ENCODE measurements at regions not wholly inside any gene's neighbourhood (a gene's known extent, or its start where the extent isn't known, plus 50 kb on each side); places are given as distances from the start of the nearest gene placed in this dataset.

- intact Hi-C loops (cut with DNase I) = no loop called here
- H3K9me3 ChIP-seq = no peaks in the 10 kb centered on the region
- H3K36me3 ChIP-seq = no peaks in the 10 kb centered on the region
- no peak for DNase-seq (ENCODE audit: extremely low spot score)
- no peaks in the 10 kb centered on the region for H3K27me3 ChIP-seq
- H3K4me3 ChIP-seq = no peak overlapping the region
- no peak overlapping the region for H3K27ac ChIP-seq (replicated peaks in 1 of 4)
- H3K4me1 ChIP-seq = peaks cover 0 to 6% (median 0%) of the 10 kb centered on the region in 4 donors
- WGBS = 53% methylated on average over 2 of the region's 2 CpGs
- TF ChIP-seq POLR2A (IDR thresholded peaks at IDR 0.05; ENCODE audit: low read depth) = no peak
- TF ChIP-seq EP300 (IDR thresholded peaks at IDR 0.05) = no peak
- no peak for TF ChIP-seq POLR2AphosphoS5 (IDR thresholded peaks at IDR 0.05)
- TF ChIP-seq CTCF (IDR thresholded peaks at IDR 0.05) = no peak
Observed at GRCh38 chr7:113764401-113765035, 154.3 kb downstream of the PPP1R3A start.

GRCh38 chr7:113763226-113763625 lies 155.6 kb downstream of the PPP1R3A start:
- no peaks in the 10 kb centered on the region for H3K36me3 ChIP-seq
- H3K27ac ChIP-seq (replicated peaks in 1 of 4) = no peak overlapping the region
- 50% methylated on average over 3 of the region's 3 CpGs for WGBS
- TF ChIP-seq CTCF (IDR thresholded peaks at IDR 0.05) (no peak), POLR2A (IDR thresholded peaks at IDR 0.05; ENCODE audit: low read depth) (no peak), EP300 (IDR thresholded peaks at IDR 0.05) (no peak), POLR2AphosphoS5 (IDR thresholded peaks at IDR 0.05) (no peak)
- intact Hi-C loops (cut with DNase I) = no loop called here
- H3K4me1 ChIP-seq = peaks cover 0 to 1% (median 0%) of the 10 kb centered on the region in 4 donors
- no peak overlapping the region for H3K4me3 ChIP-seq
- no peak for DNase-seq (ENCODE audit: extremely low spot score)
- no peaks in the 10 kb centered on the region for H3K27me3 ChIP-seq
- peaks cover 0 to 4% (median 0%) of the 10 kb centered on the region in 4 donors for H3K9me3 ChIP-seq

- intact Hi-C loops (cut with DNase I) = no loop called here
- 92% methylated on average over 1 of the region's 1 CpG for WGBS
- no peak overlapping the region for H3K27ac ChIP-seq (replicated peaks in 1 of 4)
- no peak overlapping the region for H3K4me3 ChIP-seq
- DNase-seq (ENCODE audit: extremely low spot score) = no peak
- TF ChIP-seq CTCF (IDR thresholded peaks at IDR 0.05) (no peak), POLR2A (IDR thresholded peaks at IDR 0.05; ENCODE audit: low read depth) (no peak), POLR2AphosphoS5 (IDR thresholded peaks at IDR 0.05) (no peak), EP300 (IDR thresholded peaks at IDR 0.05) (no peak)
- H3K4me1 ChIP-seq = no peaks in the 10 kb centered on the region
- H3K36me3 ChIP-seq = no peaks in the 10 kb centered on the region
- peaks cover 0 to 4% (median 0%) of the 10 kb centered on the region in 4 donors for H3K9me3 ChIP-seq
- H3K27me3 ChIP-seq = no peaks in the 10 kb centered on the region
Observed at GRCh38 chr7:113756250-113756649, 162.6 kb downstream of the PPP1R3A start.

- WGBS = 78% methylated on average over 3 of the region's 3 CpGs
Observed at GRCh38 chr7:113752689-113753088, 166.1 kb downstream of the PPP1R3A start.

More at GRCh38 chr7:113752689-113753088, 166.1 kb downstream of the PPP1R3A start:
- Histone ChIP-seq H3K27me3 (no peaks in the 10 kb centered on the region), H3K9me3 (no peaks in the 10 kb centered on the region), H3K4me3 (no peak overlapping the region), H3K4me1 (no peaks in the 10 kb centered on the region), H3K27ac (replicated peaks in 1 of 4) (no peak overlapping the region), H3K36me3 (no peaks in the 10 kb centered on the region)
- TF ChIP-seq CTCF (IDR thresholded peaks at IDR 0.05) = no peak
- TF ChIP-seq EP300 (IDR thresholded peaks at IDR 0.05) = no peak
- no peak for TF ChIP-seq POLR2AphosphoS5 (IDR thresholded peaks at IDR 0.05)
- no peak for DNase-seq (ENCODE audit: extremely low spot score)
- intact Hi-C loops (cut with DNase I) = no loop called here

All from esophagus muscularis mucosa (tissue), 4 donors.